ENCODE measurements at regions not wholly inside any gene's neighbourhood (a gene's known extent, or its start where the extent isn't known, plus 50 kb on each side); places are given as distances from the start of the nearest gene placed in this dataset.

DNA sequence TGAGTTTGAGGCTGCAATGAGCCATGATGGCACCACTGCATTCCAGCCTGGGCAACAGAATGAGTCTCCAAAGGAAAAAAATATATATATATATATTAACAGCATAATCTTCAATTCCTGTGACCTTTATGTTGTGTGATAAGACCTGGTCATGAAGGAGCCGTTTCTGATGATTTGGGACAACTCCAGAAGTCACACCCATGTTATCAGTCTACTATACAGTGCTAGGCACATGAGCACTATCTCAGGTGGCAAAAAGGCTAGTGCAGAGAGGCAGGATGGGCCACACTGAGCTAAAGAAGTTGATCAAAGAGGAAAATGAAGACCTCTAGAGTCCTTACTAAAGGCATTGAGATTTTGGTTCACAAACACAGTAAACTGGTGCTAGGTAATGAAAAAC, 205.0 kb upstream of the RAD23B start:
- Histone ChIP-seq H3K4me3 (replicated peaks; ENCODE audit: low read depth, low read length) (no peak overlapping the region), H3K27me3 (replicated peaks; ENCODE audit: control insufficient read depth, insufficient read depth, low read length) (no peaks in the 10 kb centered on the region), H3K36me3 (ENCODE audit: control insufficient read depth, insufficient read depth, low read length) (no peaks in the 10 kb centered on the region)
- no peak for DNase-seq (ENCODE audit: extremely low read depth, insufficient read length)
- TF ChIP-seq, protein P1, sequence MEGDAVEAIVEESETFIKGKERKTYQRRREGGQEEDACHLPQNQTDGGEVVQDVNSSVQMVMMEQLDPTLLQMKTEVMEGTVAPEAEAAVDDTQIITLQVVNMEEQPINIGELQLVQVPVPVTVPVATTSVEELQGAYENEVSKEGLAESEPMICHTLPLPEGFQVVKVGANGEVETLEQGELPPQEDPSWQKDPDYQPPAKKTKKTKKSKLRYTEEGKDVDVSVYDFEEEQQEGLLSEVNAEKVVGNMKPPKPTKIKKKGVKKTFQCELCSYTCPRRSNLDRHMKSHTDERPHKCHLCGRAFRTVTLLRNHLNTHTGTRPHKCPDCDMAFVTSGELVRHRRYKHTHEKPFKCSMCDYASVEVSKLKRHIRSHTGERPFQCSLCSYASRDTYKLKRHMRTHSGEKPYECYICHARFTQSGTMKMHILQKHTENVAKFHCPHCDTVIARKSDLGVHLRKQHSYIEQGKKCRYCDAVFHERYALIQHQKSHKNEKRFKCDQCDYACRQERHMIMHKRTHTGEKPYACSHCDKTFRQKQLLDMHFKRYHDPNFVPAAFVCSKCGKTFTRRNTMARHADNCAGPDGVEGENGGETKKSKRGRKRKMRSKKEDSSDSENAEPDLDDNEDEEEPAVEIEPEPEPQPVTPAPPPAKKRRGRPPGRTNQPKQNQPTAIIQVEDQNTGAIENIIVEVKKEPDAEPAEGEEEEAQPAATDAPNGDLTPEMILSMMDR (IDR thresholded peaks at IDR 0.05; ENCODE audit: insufficient read depth, low read length, poor library complexity, severe bottlenecking), result no peak

DNA sequence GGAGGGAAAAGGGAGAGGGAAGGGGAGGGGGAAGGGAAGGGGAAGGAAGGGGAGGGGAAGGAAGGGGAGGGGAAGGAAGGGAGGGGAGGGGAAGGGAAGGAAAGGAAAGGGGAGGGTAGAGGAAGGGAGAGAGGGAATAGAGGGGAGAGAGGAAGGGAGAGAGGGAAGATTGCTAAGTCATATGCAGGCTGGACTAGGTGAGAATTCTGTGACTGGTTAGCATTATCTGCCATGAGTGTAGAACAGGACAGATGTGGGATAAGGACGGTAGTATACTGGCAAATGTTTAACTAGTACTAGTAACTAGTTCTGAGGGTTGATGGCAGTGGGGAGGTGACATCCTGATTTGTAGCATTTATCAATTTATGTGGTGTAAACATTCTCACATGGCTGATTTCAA, 203.5 kb upstream of the RAD23B start:
- Histone ChIP-seq H3K36me3 (ENCODE audit: control insufficient read depth, insufficient read depth, low read length) (no peaks in the 10 kb centered on the region), H3K27me3 (replicated peaks; ENCODE audit: control insufficient read depth, insufficient read depth, low read length) (no peaks in the 10 kb centered on the region), H3K4me3 (replicated peaks; ENCODE audit: low read depth, low read length) (no peak overlapping the region)
- no peak for DNase-seq (ENCODE audit: extremely low read depth, insufficient read length)
- TF ChIP-seq, protein P1 (IDR thresholded peaks at IDR 0.05; ENCODE audit: insufficient read depth, low read length, poor library complexity, severe bottlenecking), result no peak

DNA sequence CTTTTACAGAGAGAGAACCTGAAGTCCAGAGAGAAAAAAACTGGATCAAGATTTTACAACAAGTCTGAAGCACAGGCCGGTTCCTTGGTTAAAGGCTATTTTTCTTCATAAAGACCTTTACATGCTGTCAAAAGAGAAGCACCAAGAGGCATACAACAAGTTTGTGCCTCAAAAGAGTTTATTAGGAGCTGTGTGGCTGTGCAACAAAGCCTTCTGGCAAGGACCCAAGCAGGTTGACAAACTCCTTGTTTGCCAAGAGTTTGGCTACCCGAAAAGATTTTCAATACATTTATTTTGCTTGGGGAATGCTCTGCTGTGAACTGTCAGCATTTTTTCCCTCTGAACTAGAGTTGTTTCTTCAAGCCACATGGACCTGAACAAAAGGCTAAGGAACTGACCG, 202.9 kb upstream of the RAD23B start:
- DNase-seq (ENCODE audit: extremely low read depth, insufficient read length), result no peak
- Histone ChIP-seq H3K27me3 (replicated peaks; ENCODE audit: control insufficient read depth, insufficient read depth, low read length) (no peaks in the 10 kb centered on the region), H3K36me3 (ENCODE audit: control insufficient read depth, insufficient read depth, low read length) (no peaks in the 10 kb centered on the region), H3K4me3 (replicated peaks; ENCODE audit: low read depth, low read length) (no peak overlapping the region)
- TF ChIP-seq, protein P1 (IDR thresholded peaks at IDR 0.05; ENCODE audit: insufficient read depth, low read length, poor library complexity, severe bottlenecking), result no peak

DNA sequence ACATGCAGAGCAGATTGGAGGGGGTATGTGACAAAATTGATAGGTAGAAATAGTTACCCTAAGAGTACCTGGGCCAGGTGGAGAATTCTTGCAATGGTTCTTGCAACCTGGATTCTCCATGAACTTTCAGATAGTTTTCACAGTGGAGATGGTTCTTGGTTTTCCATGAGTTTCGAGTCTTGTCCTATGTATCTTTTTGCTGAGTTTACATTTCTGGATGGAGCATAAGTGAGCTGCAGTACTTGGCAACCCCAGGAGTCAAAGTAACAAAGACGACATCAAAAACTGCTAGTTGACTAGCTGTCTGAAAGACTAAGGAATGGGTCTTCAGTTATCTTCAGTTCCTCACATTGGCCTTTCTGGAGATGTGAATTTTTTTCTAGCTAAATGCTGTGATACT, 196.6 kb upstream of the RAD23B start:
- H3K36me3 ChIP-seq (ENCODE audit: control insufficient read depth, insufficient read depth, low read length), result no peaks in the 10 kb centered on the region
- no peak overlapping the region for H3K4me3 ChIP-seq (replicated peaks; ENCODE audit: low read depth, low read length)
- DNase-seq (ENCODE audit: extremely low read depth, insufficient read length), result no peak
- TF ChIP-seq, protein P1 (IDR thresholded peaks at IDR 0.05; ENCODE audit: insufficient read depth, low read length, poor library complexity, severe bottlenecking), result no peak
- H3K27me3 ChIP-seq (replicated peaks; ENCODE audit: control insufficient read depth, insufficient read depth, low read length), result no peaks in the 10 kb centered on the region

DNA sequence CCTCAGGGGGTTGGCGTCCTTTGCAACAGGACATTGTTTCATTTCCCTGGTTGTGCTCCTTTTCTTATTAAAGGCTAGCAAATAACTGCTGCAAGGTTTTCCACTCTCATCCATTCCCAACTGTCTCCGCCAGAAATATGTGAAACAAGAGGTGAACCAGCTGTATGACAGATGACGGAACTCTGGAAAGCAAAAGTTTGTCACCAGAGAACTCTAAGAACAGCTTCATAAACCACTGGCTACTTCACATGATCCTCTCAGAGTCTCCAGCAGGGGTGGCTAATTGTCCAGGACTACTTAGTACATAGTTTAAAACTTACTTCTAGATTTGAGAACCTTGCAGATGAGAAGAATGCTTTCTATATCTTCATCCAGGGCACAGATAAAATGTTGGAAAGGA, 195.9 kb upstream of the RAD23B start:
- no peaks in the 10 kb centered on the region for H3K27me3 ChIP-seq (replicated peaks; ENCODE audit: control insufficient read depth, insufficient read depth, low read length)
- no peak overlapping the region for H3K4me3 ChIP-seq (replicated peaks; ENCODE audit: low read depth, low read length)
- H3K36me3 ChIP-seq (ENCODE audit: control insufficient read depth, insufficient read depth, low read length), result no peaks in the 10 kb centered on the region
- TF ChIP-seq, protein P1 (IDR thresholded peaks at IDR 0.05; ENCODE audit: insufficient read depth, low read length, poor library complexity, severe bottlenecking), result no peak
- no peak for DNase-seq (ENCODE audit: extremely low read depth, insufficient read length)

DNA sequence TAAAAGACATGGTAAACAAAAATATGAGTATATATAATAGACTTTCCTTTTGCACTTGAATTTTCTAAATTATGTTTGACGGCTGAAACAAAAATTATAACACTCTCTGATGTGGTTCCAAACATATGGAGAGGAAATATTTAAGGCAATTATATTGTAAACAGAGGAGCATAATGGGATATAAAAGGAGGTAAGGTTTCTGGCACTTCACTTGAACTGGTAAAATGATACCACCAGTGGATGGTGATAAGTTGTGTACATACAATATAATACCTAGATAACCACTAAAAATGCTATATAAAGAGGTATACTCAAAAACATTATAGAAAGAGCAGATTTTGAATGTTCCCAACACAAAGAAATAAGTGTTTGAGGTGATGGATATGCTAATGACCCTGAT, 192.9 kb upstream of the RAD23B start:
- DNase-seq (ENCODE audit: extremely low read depth, insufficient read length), result no peak
- TF ChIP-seq, protein P1 (IDR thresholded peaks at IDR 0.05; ENCODE audit: insufficient read depth, low read length, poor library complexity, severe bottlenecking), result no peak
- Histone ChIP-seq H3K4me3 (replicated peaks; ENCODE audit: low read depth, low read length) (no peak overlapping the region), H3K27me3 (replicated peaks; ENCODE audit: control insufficient read depth, insufficient read depth, low read length) (no peaks in the 10 kb centered on the region), H3K36me3 (ENCODE audit: control insufficient read depth, insufficient read depth, low read length) (no peaks in the 10 kb centered on the region)
